Prostate gland (tissue), 2 donors: ENCODE measurements at regions not wholly inside any gene's neighbourhood (a gene's known extent, or its start where the extent isn't known, plus 50 kb on each side); places are given as distances from the start of the nearest gene placed in this dataset.

Source experiments
- CTCF ChIP-seq, 4 experiments: fragments of 200-600 bp in 2 of 4; fragments of 450-650 bp in 2 of 4; sonication (generic) in 2 of 4; IDR thresholded peaks; 1 replicate in 3 of 4; 2 replicates in 1 of 4; pipeline ENCODE4 v1.5.1; 2016 to 2019; ENCODE audit warnings: antibody characterized with exemption in 4 of 4, mild to moderate bottlenecking in 2 of 4, moderate library complexity in 2 of 4
- POLR2AphosphoS5 ChIP-seq: sonication (generic); formaldehyde crosslinking; IDR thresholded peaks from one replicate; pipeline ENCODE4 v1.6.1; 2017; ENCODE audit warnings: antibody characterized with exemption

- TF ChIP-seq CTCF (IDR thresholded peaks at IDR 0.05) = no peak
- no peak for TF ChIP-seq POLR2AphosphoS5
These were observed 70.6 kb downstream of the FSCB start for GRCh38 chr14:44436458-44436857.
